ENCODE measurements at regions not wholly inside any gene's neighbourhood (a gene's known extent, or its start where the extent isn't known, plus 50 kb on each side); places are given as distances from the start of the nearest gene placed in this dataset.
"Not testable (repeated sequence)": the region's sequence is repeated elsewhere in the genome, so short reads cannot be mapped to it uniquely, and the experiment has no call there.

GRCh38 chr2:111523009-111523408 lies 361.0 kb downstream of the ANAPC1 start:
- Mint-ChIP-seq H3K36me3 (ENCODE audit: insufficient read depth) (peaks cover 2% of the 10 kb centered on the region), H3K27me3 (ENCODE audit: low read depth) (peaks cover 8% of the 10 kb centered on the region), H3K4me1 (ENCODE audit: low read depth) (peaks cover 6% of the 10 kb centered on the region), H3K4me3 (no peak overlapping the region), H3K9me3 (no peaks in the 10 kb centered on the region)
- ATAC-seq (no peak), DNase-seq (no peak)

- not testable (repeated sequence) for DNase-seq; H3K36me3 Mint-ChIP-seq (ENCODE audit: insufficient read depth); H3K27me3 Mint-ChIP-seq (ENCODE audit: low read depth); H3K4me3 Mint-ChIP-seq; H3K9me3 Mint-ChIP-seq; H3K4me1 Mint-ChIP-seq (ENCODE audit: low read depth)
- peak; percentile 25 to 39 for ATAC-seq
Measured at GRCh38 chr2:111525026-111525425, 359.0 kb downstream of the ANAPC1 start.

GRCh38 chr2:111526041-111526639 lies 357.9 kb downstream of the ANAPC1 start:
- H3K9me3 Mint-ChIP-seq; DNase-seq; H3K36me3 Mint-ChIP-seq (ENCODE audit: insufficient read depth); H3K4me3 Mint-ChIP-seq; ATAC-seq; H3K27me3 Mint-ChIP-seq (ENCODE audit: low read depth): not testable (repeated sequence)
- peaks cover 12% of the 10 kb centered on the region for H3K4me1 Mint-ChIP-seq (ENCODE audit: low read depth)

- not testable (repeated sequence) for DNase-seq; H3K4me3 Mint-ChIP-seq; H3K9me3 Mint-ChIP-seq; H3K27me3 Mint-ChIP-seq (ENCODE audit: low read depth); H3K36me3 Mint-ChIP-seq (ENCODE audit: insufficient read depth)
- peaks cover 17% of the 10 kb centered on the region for H3K4me1 Mint-ChIP-seq (ENCODE audit: low read depth)
- ATAC-seq = peak; percentile 56 to 57
Measured at GRCh38 chr2:111527707-111528400, 356.1 kb downstream of the ANAPC1 start.

- H3K4me3 Mint-ChIP-seq; H3K27me3 Mint-ChIP-seq (ENCODE audit: low read depth); ATAC-seq; DNase-seq; H3K9me3 Mint-ChIP-seq; H3K36me3 Mint-ChIP-seq (ENCODE audit: insufficient read depth): not testable (repeated sequence)
- H3K4me1 Mint-ChIP-seq (ENCODE audit: low read depth) = peaks cover 22% of the 10 kb centered on the region
Measured at GRCh38 chr2:111529022-111529421, 355.0 kb downstream of the ANAPC1 start.

GRCh38 chr2:111530239-111530965 lies 353.6 kb downstream of the ANAPC1 start:
- not testable (repeated sequence) for DNase-seq; ATAC-seq; H3K36me3 Mint-ChIP-seq (ENCODE audit: insufficient read depth); H3K9me3 Mint-ChIP-seq; H3K27me3 Mint-ChIP-seq (ENCODE audit: low read depth); H3K4me3 Mint-ChIP-seq
- H3K4me1 Mint-ChIP-seq (ENCODE audit: low read depth) = peaks cover 29% of the 10 kb centered on the region

GRCh38 chr2:111532682-111533556 lies 351.1 kb downstream of the ANAPC1 start:
- H3K4me3 Mint-ChIP-seq = peak overlapping the region; percentile 64
- H3K9me3 Mint-ChIP-seq = not testable (repeated sequence)

GRCh38 chr2:111533557-111534247 lies 350.3 kb downstream of the ANAPC1 start:
- not testable (repeated sequence) for DNase-seq

More at GRCh38 chr2:111532682-111533556, 351.1 kb downstream of the ANAPC1 start:
- H3K4me1 Mint-ChIP-seq (ENCODE audit: low read depth) = peaks cover 28% of the 10 kb centered on the region
- peak; percentile 61 to 71 for ATAC-seq
- DNase-seq; H3K36me3 Mint-ChIP-seq (ENCODE audit: insufficient read depth); H3K27me3 Mint-ChIP-seq (ENCODE audit: low read depth): not testable (repeated sequence)

GRCh38 chr2:111534910-111535352 lies 349.1 kb downstream of the ANAPC1 start:
- ATAC-seq (no peak), DNase-seq (no peak)
- Mint-ChIP-seq H3K36me3 (ENCODE audit: insufficient read depth) (no peaks in the 10 kb centered on the region), H3K9me3 (no peaks in the 10 kb centered on the region), H3K4me1 (ENCODE audit: low read depth) (peaks cover 25% of the 10 kb centered on the region), H3K27me3 (ENCODE audit: low read depth) (no peaks in the 10 kb centered on the region), H3K4me3 (peak overlapping the region; percentile 59)

More at GRCh38 chr2:111533557-111534247, 350.3 kb downstream of the ANAPC1 start:
- Mint-ChIP-seq H3K4me1 (ENCODE audit: low read depth) (peaks cover 25% of the 10 kb centered on the region), H3K4me3 (peak overlapping the region; percentile 60)
- H3K9me3 Mint-ChIP-seq; H3K27me3 Mint-ChIP-seq (ENCODE audit: low read depth); H3K36me3 Mint-ChIP-seq (ENCODE audit: insufficient read depth): not testable (repeated sequence)
- ATAC-seq = peak; percentile 76 to 77

GRCh38 chr2:111535404-111535803 lies 348.6 kb downstream of the ANAPC1 start:
- Mint-ChIP-seq H3K27me3 (ENCODE audit: low read depth) (no peaks in the 10 kb centered on the region), H3K36me3 (ENCODE audit: insufficient read depth) (no peaks in the 10 kb centered on the region), H3K4me1 (ENCODE audit: low read depth) (peaks cover 23% of the 10 kb centered on the region), H3K9me3 (no peaks in the 10 kb centered on the region), H3K4me3 (no peak overlapping the region)
- DNase-seq (no peak), ATAC-seq (no peak)

GRCh38 chr2:111537078-111537655 lies 346.8 kb downstream of the ANAPC1 start:
- DNase-seq = no peak
- Mint-ChIP-seq H3K36me3 (ENCODE audit: insufficient read depth) (no peaks in the 10 kb centered on the region), H3K4me1 (ENCODE audit: low read depth) (peaks cover 21% of the 10 kb centered on the region), H3K9me3 (no peaks in the 10 kb centered on the region), H3K27me3 (ENCODE audit: low read depth) (no peaks in the 10 kb centered on the region), H3K4me3 (no peak overlapping the region)
- no peak for ATAC-seq

GRCh38 chr2:111539991-111540390 lies 344.0 kb downstream of the ANAPC1 start:
- H3K4me1 Mint-ChIP-seq (ENCODE audit: low read depth); H3K27me3 Mint-ChIP-seq (ENCODE audit: low read depth); H3K4me3 Mint-ChIP-seq; H3K36me3 Mint-ChIP-seq (ENCODE audit: insufficient read depth); ATAC-seq; H3K9me3 Mint-ChIP-seq; DNase-seq: not testable (repeated sequence)

- H3K36me3 Mint-ChIP-seq (ENCODE audit: insufficient read depth); DNase-seq; H3K4me1 Mint-ChIP-seq (ENCODE audit: low read depth); H3K27me3 Mint-ChIP-seq (ENCODE audit: low read depth); ATAC-seq; H3K4me3 Mint-ChIP-seq; H3K9me3 Mint-ChIP-seq: not testable (repeated sequence)
Measured at GRCh38 chr2:111542120-111542774, 341.7 kb downstream of the ANAPC1 start.
